Mesenchymal stem cell (in vitro differentiated cells and primary cell): ENCODE measurements at regions not wholly inside any gene's neighbourhood (a gene's known extent, or its start where the extent isn't known, plus 50 kb on each side); places are given as distances from the start of the nearest gene placed in this dataset.

Source experiments
- DNase-seq: peaks from one replicate; pipeline ENCODE4 v3.0.0-alpha.2; 2013
- H2AFZ ChIP-seq: one replicate; pipeline ENCODE4 v1.6.1; 2013; ENCODE audit warnings: low read depth, mild to moderate bottlenecking, control low read depth, inconsistent platforms, low read length, moderate library complexity
- H2AK5ac ChIP-seq: 2 replicates; pipeline ENCODE4 v1.6.1; 2013; ENCODE audit warnings: low read length, moderate library complexity, mild to moderate bottlenecking, inconsistent platforms; ENCODE audit not compliant: severe bottlenecking
- H2BK120ac ChIP-seq: one replicate; pipeline ENCODE4 v1.6.1; 2013; ENCODE audit warnings: low read depth, mild to moderate bottlenecking, inconsistent platforms, low read length, moderate library complexity
- H2BK12ac ChIP-seq, 2 experiments: one replicate each; pipeline ENCODE4 v1.6.1; 2013; ENCODE audit warnings: inconsistent platforms in 2 of 2, low read length in 2 of 2, mild to moderate bottlenecking in 2 of 2, moderate library complexity in 2 of 2, control low read depth in 1 of 2
- H2BK15ac ChIP-seq: one replicate; pipeline ENCODE4 v1.6.1; 2013; ENCODE audit warnings: mild to moderate bottlenecking, low read depth, inconsistent platforms; ENCODE audit not compliant: poor library complexity, severe bottlenecking
- H2BK5ac ChIP-seq: 2 replicates; pipeline ENCODE4 v1.6.1; 2013; ENCODE audit warnings: low read depth, mild to moderate bottlenecking, low read length, control low read depth, inconsistent platforms; ENCODE audit not compliant: poor library complexity, severe bottlenecking
- H3K14ac ChIP-seq, 2 experiments: one replicate each; pipeline ENCODE4 v1.6.1; 2013; ENCODE audit warnings: inconsistent platforms in 2 of 2, low read length in 2 of 2, control low read depth in 1 of 2, mild to moderate bottlenecking in 1 of 2, moderate library complexity in 1 of 2
- H3K18ac ChIP-seq, 2 experiments: one replicate each; pipeline ENCODE4 v1.6.1; 2013; ENCODE audit warnings: inconsistent platforms in 2 of 2, low read length in 2 of 2, control low read depth in 1 of 2, low read depth in 1 of 2, mild to moderate bottlenecking in 1 of 2
- H3K23ac ChIP-seq, 2 experiments: one replicate each; pipeline ENCODE4 v1.6.1; 2013; ENCODE audit warnings: inconsistent platforms in 2 of 2, low read length in 2 of 2, mild to moderate bottlenecking in 2 of 2, moderate library complexity in 2 of 2, control low read depth in 1 of 2
- H3K27ac ChIP-seq: 2 replicates; pipeline ENCODE4 v1.5.1; 2013; ENCODE audit warnings: mild to moderate bottlenecking, moderate library complexity, low read length, control low read depth, inconsistent platforms; ENCODE audit not compliant: poor library complexity, severe bottlenecking
- H3K27me3 ChIP-seq, 2 experiments: 2 replicates each; pipeline versions ENCODE4 v1.6.1 to v1.7.0; 2013; ENCODE audit warnings: low read length in 2 of 2, mild to moderate bottlenecking in 2 of 2, moderate library complexity in 2 of 2, control low read depth in 1 of 2, inconsistent platforms in 1 of 2; ENCODE audit not compliant: control insufficient read depth in 1 of 2, insufficient read depth in 1 of 2
- H3K36me3 ChIP-seq, 2 experiments: 2 replicates each; pipeline versions ENCODE4 v1.6.1 to v1.7.0; 2013; ENCODE audit warnings: low read length in 2 of 2, control low read depth in 1 of 2, inconsistent platforms in 1 of 2, low read depth in 1 of 2, mild to moderate bottlenecking in 1 of 2; ENCODE audit not compliant: insufficient read depth in 2 of 2, control insufficient read depth in 1 of 2
- H3K4ac ChIP-seq, 2 experiments: one replicate each; pipeline ENCODE4 v1.6.1; 2013; ENCODE audit warnings: inconsistent platforms in 2 of 2, low read length in 2 of 2, mild to moderate bottlenecking in 2 of 2, moderate library complexity in 2 of 2, control low read depth in 1 of 2, low read depth in 1 of 2
- H3K4me1 ChIP-seq: 2 replicates; pipeline ENCODE4 v1.6.1; 2013; ENCODE audit warnings: low read depth, low read length, control low read depth; ENCODE audit not compliant: control insufficient read depth, insufficient read depth
- H3K4me2 ChIP-seq: 2 replicates; pipeline ENCODE4 v1.6.1; 2013; ENCODE audit warnings: low read length, mild to moderate bottlenecking, inconsistent platforms; ENCODE audit not compliant: poor library complexity, severe bottlenecking
- H3K4me3 ChIP-seq, 2 experiments: 2 replicates each; pipeline versions ENCODE4 v1.5.1 to v1.7.0; 2013; ENCODE audit warnings: low read length in 2 of 2, mild to moderate bottlenecking in 2 of 2, control low read depth in 1 of 2, low read depth in 1 of 2; ENCODE audit not compliant: insufficient read depth in 1 of 2
- H3K79me1 ChIP-seq: replicated peaks from 2 replicates; pipeline ENCODE4 v1.6.1; 2013; ENCODE audit warnings: mild to moderate bottlenecking, control low read depth, low read length, inconsistent platforms; ENCODE audit not compliant: poor library complexity, severe bottlenecking
- H3K9ac ChIP-seq: 2 replicates; pipeline ENCODE4 v1.7.0; 2013; ENCODE audit warnings: mild to moderate bottlenecking, low read length, moderate library complexity
- H3K9me3 ChIP-seq: 2 replicates; pipeline ENCODE4 v1.7.0; 2013; ENCODE audit warnings: mild to moderate bottlenecking, low read length; ENCODE audit not compliant: control insufficient read depth
- H4K8ac ChIP-seq: one replicate; pipeline ENCODE4 v1.6.1; 2013; ENCODE audit warnings: inconsistent platforms, mild to moderate bottlenecking, low read length, moderate library complexity
- H4K91ac ChIP-seq: one replicate; pipeline ENCODE4 v1.6.1; 2013; ENCODE audit warnings: mild to moderate bottlenecking, low read length, inconsistent platforms
- WGBS: methylation state at CpG from one replicate; pipeline ENCODE4 v1.1.7; 2013; ENCODE audit warnings: mixed read lengths; 5-methylcytosine and 5-hydroxymethylcytosine counted together

DNA sequence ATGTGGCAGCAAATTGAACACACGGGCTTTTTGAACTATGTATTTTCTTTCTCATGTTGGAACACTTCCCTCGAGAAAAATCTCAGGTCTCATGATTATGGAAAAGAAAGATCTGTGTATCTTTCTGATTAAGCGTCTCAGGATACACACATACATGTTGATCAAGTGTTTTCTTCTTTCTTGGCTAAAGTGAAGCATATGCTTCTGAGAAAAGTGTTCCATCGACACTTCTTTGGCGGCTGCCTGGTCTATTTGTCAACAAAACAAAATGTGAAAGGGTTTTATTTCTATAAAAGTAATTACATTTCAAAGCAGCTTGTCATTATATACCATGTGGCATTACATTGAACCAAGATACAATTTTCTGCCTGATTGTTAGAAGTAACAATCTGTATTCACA lies 157.5 kb downstream of the DLEU7 start:
- H3K9ac ChIP-seq = peak overlapping the region; percentile 20
- H3K4ac ChIP-seq = no peak overlapping the region
- H2BK120ac ChIP-seq = no peak overlapping the region
- no peaks in the 10 kb centered on the region for H3K36me3 ChIP-seq
- no peak overlapping the region for H3K23ac ChIP-seq
- no peak overlapping the region for H3K4me3 ChIP-seq
- no peak overlapping the region for H2BK15ac ChIP-seq
- no peaks in the 10 kb centered on the region for H3K79me1 ChIP-seq
- no peak overlapping the region for H3K14ac ChIP-seq
- no peak overlapping the region for H2BK5ac ChIP-seq
- no peaks in the 10 kb centered on the region for H3K27me3 ChIP-seq
- H3K27ac ChIP-seq = no peak overlapping the region
- 99% methylated on average over 3 of the region's 5 CpGs for WGBS
- H3K4me2 ChIP-seq = no peak overlapping the region
- H3K9me3 ChIP-seq = no peaks in the 10 kb centered on the region
- no peak overlapping the region for H2AK5ac ChIP-seq
- H2BK12ac ChIP-seq = no peak overlapping the region
- no peaks in the 10 kb centered on the region for H3K4me1 ChIP-seq
- H2AFZ ChIP-seq = no peak overlapping the region
- no peak for DNase-seq
- no peak overlapping the region for H3K18ac ChIP-seq
- H4K91ac ChIP-seq = no peak overlapping the region
- no peak overlapping the region for H4K8ac ChIP-seq

DNA sequence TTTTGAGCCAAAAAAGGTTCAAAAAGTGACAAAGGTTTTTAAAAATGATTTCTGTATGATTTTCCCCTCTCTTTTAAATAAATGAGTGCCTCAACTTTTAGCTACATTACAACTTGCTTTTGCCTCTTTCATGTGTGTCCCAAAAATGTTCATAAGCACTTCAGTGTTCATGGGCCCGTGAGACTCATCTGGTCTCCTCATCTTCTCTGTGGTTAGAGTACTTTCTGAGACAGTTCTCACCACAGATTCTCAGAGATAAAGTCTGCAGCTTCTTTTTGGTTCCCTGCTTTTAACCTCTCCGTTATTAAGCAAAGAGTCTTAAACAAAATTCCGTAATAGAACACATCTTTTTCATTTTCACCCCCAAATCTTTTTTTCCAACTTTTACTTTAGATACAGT lies 156.9 kb downstream of the DLEU7 start:
- no peak overlapping the region for H4K8ac ChIP-seq
- H3K14ac ChIP-seq = no peak overlapping the region
- H3K79me1 ChIP-seq = no peaks in the 10 kb centered on the region
- H3K9me3 ChIP-seq = no peaks in the 10 kb centered on the region
- H2BK120ac ChIP-seq = no peak overlapping the region
- no peaks in the 10 kb centered on the region for H3K36me3 ChIP-seq
- H3K4me2 ChIP-seq = no peak overlapping the region
- no peak overlapping the region for H3K18ac ChIP-seq
- no peak overlapping the region for H3K4me3 ChIP-seq
- H3K4ac ChIP-seq = no peak overlapping the region
- no peak overlapping the region for H2AFZ ChIP-seq
- no peak overlapping the region for H2BK5ac ChIP-seq
- no peak overlapping the region for H2BK15ac ChIP-seq
- 89% methylated on average over 3 of the region's 3 CpGs for WGBS
- H2AK5ac ChIP-seq = no peak overlapping the region
- no peak overlapping the region for H3K27ac ChIP-seq
- H4K91ac ChIP-seq = no peak overlapping the region
- no peak overlapping the region for H3K23ac ChIP-seq
- H3K4me1 ChIP-seq = no peaks in the 10 kb centered on the region
- H3K27me3 ChIP-seq = no peaks in the 10 kb centered on the region
- H3K9ac ChIP-seq = no peak overlapping the region
- no peak overlapping the region for H2BK12ac ChIP-seq
- DNase-seq = no peak

DNA sequence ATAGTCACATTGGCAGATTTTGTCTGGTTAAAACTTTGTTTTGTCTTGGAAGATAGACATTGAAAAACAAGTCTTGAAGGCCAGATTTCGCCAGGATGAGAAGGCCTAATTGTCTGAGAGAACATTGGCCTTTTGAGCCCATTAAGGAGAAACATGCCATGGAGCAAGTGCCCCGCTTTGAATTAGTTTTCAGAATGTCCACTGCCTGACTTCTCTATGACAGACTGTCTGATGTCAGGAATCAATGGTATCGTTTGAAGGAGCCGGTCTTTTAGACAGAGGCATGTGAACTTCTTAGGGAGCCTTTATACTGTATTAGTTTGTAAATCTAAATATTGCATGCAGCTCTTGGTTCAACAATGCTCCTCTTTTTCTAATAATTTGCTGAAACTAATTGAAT lies 155.9 kb downstream of the DLEU7 start:
- Histone ChIP-seq H4K8ac (no peak overlapping the region), H3K79me1 (no peaks in the 10 kb centered on the region), H3K4me2 (no peak overlapping the region), H2BK120ac (no peak overlapping the region), H4K91ac (no peak overlapping the region), H2BK15ac (no peak overlapping the region), H3K18ac (no peak overlapping the region), H2AK5ac (no peak overlapping the region), H3K9me3 (no peaks in the 10 kb centered on the region), H2BK5ac (no peak overlapping the region), H3K23ac (no peak overlapping the region), H3K27me3 (no peaks in the 10 kb centered on the region), H3K27ac (no peak overlapping the region), H3K4me1 (no peaks in the 10 kb centered on the region), H3K4me3 (no peak overlapping the region), H3K4ac (no peak overlapping the region), H2BK12ac (no peak overlapping the region), H3K9ac (no peak overlapping the region), H2AFZ (no peak overlapping the region), H3K36me3 (no peaks in the 10 kb centered on the region), H3K14ac (no peak overlapping the region)
- DNase-seq = no peak
- WGBS = 91% methylated on average over 2 of the region's 4 CpGs

DNA sequence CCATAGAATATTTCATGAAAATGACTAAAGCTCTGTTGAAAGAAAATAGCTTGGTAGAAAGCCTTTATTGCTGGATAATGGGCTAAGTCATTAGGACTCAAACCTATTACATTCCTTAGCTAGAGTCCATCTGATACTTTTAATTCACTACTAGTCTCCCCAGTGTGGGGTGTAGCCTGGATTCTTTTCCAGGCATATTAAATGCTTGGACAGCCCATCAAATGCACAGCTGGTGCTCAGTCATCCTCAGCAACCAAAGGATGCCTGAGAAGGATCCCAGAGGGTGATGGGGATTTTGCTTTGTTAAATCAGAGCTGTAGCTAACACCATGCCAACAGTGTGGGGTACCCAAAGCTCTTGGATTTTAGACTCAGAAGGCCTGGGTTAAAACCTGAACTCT lies 153.5 kb downstream of the DLEU7 start:
- H3K4me3 ChIP-seq = no peak overlapping the region
- no peak overlapping the region for H2BK12ac ChIP-seq
- H4K91ac ChIP-seq = no peak overlapping the region
- no peak overlapping the region for H2BK5ac ChIP-seq
- H3K36me3 ChIP-seq = no peaks in the 10 kb centered on the region
- H3K79me1 ChIP-seq = no peaks in the 10 kb centered on the region
- no peak overlapping the region for H2BK15ac ChIP-seq
- H3K4me1 ChIP-seq = no peaks in the 10 kb centered on the region
- H3K9ac ChIP-seq = no peak overlapping the region
- no peak overlapping the region for H3K4ac ChIP-seq
- no peak overlapping the region for H2AFZ ChIP-seq
- DNase-seq = no peak
- no peak overlapping the region for H3K23ac ChIP-seq
- no peak overlapping the region for H3K4me2 ChIP-seq
- no peaks in the 10 kb centered on the region for H3K27me3 ChIP-seq
- no peak overlapping the region for H2AK5ac ChIP-seq
- no peak overlapping the region for H4K8ac ChIP-seq
- H3K18ac ChIP-seq = no peak overlapping the region
- no peak overlapping the region for H3K14ac ChIP-seq
- H3K9me3 ChIP-seq = no peaks in the 10 kb centered on the region
- H3K27ac ChIP-seq = no peak overlapping the region
- H2BK120ac ChIP-seq = no peak overlapping the region
